H54 (cell line): ENCODE measurements at regions not wholly inside any gene's neighbourhood (a gene's known extent, or its start where the extent isn't known, plus 50 kb on each side); places are given as distances from the start of the nearest gene placed in this dataset.

Experiments used
- DNase-seq: peaks from one replicate; pipeline ENCODE4 v3.0.0; 2011; ENCODE audit warnings: low spot score, mixed read lengths; ENCODE audit not compliant: insufficient read length
- FAIRE-seq: peaks from 3 replicates; lab custom pipeline; 2011; peaks lifted over from hg19 to GRCh38; lab: Jason Lieb, UNC
- POLR2A ChIP-seq: IDR thresholded peaks from 2 replicates; pipeline ENCODE4 v1.6.1; 2011; ENCODE audit warnings: low read depth, mild to moderate bottlenecking, low read length

DNA sequence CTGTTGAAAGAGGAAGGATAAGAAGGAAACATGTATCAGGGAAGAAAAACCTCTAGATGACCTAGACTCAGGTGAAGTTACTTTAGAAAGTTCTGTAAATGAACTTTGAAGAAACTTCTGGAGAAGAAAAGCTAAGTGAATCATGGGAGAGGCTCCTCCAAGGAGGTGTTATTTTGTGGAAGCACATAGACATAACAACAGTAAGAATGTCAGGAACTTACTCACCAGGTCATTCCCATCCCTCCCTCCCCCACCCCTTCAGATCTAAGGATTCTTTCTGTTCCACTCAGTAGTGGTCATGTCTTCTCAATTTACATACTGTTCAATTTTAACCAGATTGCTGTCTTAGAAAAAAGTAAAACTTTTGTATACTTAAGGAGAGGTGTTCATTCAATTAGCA, 310.5 kb upstream of the DDX53 start:
- no peak for DNase-seq
- TF ChIP-seq POLR2A, result no peak
- no peak for FAIRE-seq

DNA sequence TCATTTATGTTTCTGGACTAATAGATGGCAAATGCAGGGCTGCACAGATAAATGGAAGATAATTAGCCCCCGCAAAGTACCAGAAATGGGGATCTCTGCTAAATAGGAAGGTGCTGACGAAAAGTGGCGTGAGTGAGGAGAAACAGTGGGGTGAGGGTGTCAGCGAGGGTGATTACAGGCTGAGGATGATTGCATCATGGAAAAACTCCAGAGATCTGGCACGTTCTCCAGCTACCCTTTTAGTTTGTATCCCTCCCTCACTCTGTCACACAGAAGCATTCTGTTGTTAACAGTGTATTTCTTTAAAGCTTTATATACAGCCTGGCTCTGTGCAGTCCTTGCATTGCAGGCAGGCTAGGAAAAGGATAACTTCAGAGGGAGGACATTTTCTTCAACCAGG, 309.6 kb upstream of the DDX53 start:
- FAIRE-seq (no peak), DNase-seq (no peak)
- no peak for TF ChIP-seq POLR2A

DNA sequence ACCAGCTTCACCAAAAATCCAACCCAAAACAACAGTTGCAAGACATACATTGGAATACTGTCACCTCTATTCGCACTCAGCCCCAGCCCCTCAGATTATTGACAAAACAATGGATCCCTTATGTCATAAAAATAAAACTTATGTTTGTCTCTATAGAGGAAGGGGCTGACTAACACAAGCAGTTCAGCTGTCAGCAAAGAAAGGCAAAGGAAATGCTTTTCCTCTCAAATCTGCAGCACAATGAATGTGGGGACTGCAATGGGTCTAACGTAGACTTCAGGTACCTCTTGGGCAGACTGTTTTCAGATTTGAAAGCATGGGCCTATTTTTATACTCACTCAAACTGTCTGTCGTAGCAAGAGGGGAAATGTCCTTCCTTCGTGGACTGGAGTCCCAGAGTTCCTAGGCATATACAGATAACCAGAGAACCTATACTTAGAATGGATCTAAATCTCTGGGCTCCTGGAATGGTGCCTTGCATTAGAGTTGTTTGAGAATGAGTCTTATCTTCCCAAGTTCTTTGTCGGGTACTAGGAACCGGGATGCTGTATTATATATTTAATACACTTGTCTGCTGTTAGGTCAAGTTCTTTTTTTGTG, 307.7 kb upstream of the DDX53 start:
- FAIRE-seq (no peak), DNase-seq (no peak)
- no peak for TF ChIP-seq POLR2A

DNA sequence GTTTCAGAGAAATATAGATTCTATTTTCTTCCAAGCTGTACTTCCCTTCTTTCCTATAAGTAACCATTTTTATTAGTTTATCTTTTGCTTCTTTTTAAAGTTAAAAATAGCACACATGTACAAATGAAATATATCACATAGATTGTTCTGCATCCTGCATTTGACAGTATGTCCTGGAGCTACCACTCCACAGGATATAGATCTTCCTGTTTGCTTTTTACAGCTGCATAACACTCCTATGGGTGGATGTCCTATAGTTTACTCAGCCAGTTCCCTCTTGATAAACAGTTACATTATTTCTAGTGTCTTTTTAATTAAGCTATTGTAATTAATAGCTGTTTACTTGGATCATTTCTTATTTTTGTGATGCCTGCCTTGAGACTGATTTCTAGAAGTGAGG, 301.6 kb upstream of the DDX53 start:
- no peak for TF ChIP-seq POLR2A
- DNase-seq (no peak), FAIRE-seq (no peak)

DNA sequence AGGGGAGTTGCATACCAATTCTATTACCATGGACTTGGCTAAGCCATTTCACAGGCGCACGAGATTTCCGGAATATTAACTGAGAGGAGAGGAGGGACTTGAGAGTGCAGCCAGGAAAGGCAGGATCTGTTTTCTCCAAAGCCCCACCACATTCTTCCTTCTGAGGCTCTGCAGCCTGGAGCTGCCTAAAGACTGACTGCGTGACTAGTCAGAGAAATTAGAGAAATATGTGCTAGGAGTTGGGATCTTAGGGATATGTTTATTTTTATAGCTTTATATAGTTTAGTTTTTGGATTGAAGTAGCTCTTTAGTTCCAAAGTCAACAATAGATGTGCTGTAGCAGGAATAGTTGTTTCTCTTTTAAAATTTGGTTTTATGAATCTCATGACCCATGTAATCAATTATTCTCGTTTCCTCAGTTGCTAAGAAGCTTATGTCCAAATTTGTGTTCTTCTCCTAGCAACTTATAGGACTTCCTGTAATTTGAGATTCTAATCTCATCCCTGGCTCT, 300.1 kb upstream of the DDX53 start:
- TF ChIP-seq POLR2A, result no peak
- DNase-seq (no peak), FAIRE-seq (no peak)

DNA sequence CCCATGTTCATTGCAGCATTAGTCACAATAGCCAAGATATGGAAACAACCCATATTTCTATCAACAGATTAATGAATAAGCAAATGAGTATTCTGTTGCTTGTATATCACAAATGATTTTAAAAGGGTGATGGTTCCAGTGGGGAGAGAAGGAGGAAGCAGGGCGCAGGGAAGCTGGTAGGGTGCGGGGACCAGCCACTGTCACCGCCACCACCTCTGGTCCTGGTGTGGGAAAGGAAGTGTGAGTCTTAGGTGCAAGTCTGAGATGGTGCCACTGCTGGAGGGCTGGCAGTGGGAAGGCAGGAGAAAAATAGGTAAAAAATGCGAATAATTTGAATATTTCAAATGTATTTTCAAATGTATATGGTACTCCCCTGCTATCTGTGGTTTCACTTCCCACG, 286.8 kb upstream of the DDX53 start:
- FAIRE-seq, result no peak
- no peak for TF ChIP-seq POLR2A
- DNase-seq, result no peak

DNA sequence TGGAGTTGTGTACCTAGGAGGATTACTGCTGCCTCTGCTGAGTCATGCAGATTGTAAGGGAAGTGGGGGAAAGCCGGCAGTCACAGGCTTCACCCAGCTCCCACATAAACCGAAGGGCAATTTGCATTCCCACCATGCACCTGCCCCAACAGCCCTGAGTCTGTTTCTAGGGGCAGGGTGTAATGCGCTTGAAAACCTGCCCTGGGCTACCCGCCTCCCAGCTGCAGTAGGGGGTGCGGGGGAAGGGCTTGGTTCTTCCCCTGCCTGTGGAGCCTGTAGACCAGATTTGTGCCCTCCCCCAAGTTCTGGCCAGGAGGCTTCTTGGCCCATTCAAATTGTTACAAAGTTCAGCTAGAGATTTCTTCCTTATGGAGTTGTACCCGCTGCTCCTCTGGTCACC, 269.2 kb upstream of the DDX53 start:
- DNase-seq (no peak), FAIRE-seq (no peak)
- TF ChIP-seq POLR2A, result no peak

DNA sequence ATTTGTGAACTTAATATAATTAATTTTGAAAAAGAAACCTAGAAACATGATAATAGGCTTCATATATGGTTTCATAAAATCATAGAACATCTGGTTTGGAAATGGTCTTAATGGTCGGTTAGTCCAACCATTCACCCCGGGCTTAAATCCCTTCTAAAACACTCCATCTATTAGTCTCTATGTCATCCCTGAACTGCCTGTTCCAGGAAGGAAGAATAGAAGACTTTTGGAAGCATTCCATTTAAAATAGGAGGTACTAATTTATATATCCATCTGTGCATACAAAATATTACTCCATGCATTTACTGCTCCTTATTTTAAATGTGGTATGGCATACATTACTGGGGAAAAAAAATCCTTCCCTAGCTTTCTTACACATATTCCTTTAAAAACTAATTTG, 262.2 kb upstream of the DDX53 start:
- FAIRE-seq (no peak), DNase-seq (no peak)
- TF ChIP-seq POLR2A, result no peak

DNA sequence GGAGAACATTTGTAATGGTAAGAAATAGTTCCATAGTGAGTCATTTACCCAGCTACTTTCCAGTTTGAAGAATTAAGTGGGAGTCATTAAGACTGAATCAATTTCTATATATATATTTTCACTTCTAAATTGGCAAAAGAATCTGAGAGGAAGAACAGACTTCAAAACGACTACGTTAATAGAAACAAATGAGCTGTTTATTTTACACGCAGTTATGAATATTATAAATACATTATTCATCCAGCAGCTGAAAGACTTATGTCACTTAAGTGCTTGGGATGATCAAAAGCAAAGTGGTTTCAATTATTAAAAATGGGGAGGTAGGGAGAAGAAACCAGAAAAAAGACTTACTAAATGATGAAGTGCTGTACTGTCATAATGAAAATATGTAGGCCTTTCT, 260.5 kb upstream of the DDX53 start:
- FAIRE-seq (no peak), DNase-seq (no peak)
- TF ChIP-seq POLR2A, result no peak

DNA sequence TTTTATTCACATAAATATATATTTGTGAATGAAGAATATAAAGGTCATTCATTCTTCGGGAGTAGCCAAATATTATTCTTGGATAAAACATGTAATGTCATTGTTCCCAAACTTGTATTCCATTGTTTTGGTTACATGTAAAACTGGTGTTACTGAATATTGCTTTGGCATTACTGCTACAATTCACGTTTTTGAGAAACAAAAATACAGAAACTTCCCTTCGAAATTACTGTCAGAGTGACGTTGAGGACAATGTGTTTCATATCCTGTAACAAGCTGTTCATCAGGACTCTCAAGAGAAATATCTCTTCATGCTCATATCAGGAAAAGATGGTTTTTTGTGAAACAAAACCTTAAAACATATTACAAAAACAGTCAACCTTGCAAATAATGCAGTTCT, 258.9 kb upstream of the DDX53 start:
- FAIRE-seq (no peak), DNase-seq (no peak)
- no peak for TF ChIP-seq POLR2A

DNA sequence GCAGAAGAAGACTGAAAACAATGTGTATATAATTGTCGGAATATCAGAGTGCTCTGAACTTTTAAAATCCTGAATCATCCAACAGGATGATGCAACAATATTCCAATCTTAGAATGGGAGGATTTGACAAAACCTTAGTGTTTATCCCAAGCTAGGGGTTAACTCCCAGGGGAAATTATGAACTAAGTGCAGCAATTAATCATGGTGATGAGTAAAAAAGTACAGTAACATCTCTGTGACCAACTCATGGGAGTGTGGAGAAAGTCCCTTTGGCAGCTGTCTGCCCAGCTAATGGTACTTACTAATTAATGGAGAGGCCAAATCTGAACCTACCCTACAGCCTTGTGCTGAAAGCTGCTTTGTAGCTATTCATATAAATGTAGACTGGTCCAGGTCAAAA, 257.6 kb upstream of the DDX53 start:
- no peak for FAIRE-seq
- no peak for DNase-seq

DNA sequence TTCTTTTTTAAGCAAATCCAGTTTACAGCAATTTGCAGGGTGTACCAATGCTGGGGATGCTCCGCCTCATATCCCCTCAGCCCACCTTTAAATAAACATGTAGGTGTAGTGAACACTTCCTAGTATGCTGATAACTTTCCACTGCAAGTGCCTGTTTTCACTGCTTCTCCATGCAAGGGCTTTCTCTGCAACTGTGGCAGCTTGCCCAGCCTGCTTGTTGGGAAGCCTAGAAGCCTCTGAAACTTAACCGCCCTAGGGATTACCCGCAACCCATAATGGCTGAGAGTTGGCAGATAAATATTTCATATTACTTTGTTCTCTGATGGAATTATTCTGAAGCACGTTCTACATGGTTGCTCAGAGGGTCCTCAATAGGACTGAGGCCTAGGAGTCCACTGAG, 253.7 kb upstream of the DDX53 start:
- no peak for DNase-seq
- FAIRE-seq, result no peak
- TF ChIP-seq POLR2A, result no peak

More for the DNA sequence above, 257.6 kb upstream of the DDX53 start:
- no peak for TF ChIP-seq POLR2A

DNA sequence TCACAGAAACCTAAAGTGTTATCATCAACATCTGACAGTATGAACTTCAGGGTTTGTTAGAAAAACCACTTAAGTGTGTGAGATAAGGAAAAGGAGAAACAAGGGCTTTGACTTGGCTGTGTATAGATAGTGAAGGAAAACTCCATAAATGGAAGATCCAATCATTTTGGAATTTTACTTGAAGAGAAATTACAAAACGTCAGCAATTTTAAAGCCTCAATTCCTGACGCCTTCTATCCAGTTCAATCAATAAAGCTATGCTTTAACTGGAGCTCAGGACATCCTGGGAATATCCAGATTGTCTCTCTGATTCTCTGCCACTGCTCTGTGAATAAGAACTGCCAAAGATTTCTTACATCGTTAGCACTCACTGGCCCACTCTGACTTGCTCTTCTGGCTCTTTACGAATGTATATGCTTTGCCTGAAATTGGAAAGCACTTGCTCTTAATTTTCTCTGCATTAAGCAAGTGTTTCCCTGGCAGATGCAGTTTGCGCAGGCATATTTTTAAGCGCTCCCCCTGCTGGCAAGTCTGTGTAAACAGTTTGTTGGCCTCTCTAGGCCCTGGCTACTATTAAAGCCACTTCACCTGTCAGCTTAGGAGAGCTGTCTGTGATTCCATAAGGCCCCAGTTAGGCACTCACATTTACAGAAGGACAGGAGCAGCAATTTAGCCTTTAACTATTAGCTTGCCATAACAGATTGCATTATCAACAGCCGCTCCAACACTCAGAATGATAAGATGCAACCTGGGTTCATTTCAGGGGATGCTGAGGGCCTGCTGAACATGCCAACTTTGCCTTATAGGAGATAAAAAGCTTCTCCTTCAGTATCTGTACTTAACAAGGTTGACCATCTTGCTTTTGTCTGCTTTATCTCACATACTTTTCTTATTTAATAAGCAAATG, 251.4 kb upstream of the DDX53 start:
- FAIRE-seq (no peak), DNase-seq (no peak)
- no peak for TF ChIP-seq POLR2A

DNA sequence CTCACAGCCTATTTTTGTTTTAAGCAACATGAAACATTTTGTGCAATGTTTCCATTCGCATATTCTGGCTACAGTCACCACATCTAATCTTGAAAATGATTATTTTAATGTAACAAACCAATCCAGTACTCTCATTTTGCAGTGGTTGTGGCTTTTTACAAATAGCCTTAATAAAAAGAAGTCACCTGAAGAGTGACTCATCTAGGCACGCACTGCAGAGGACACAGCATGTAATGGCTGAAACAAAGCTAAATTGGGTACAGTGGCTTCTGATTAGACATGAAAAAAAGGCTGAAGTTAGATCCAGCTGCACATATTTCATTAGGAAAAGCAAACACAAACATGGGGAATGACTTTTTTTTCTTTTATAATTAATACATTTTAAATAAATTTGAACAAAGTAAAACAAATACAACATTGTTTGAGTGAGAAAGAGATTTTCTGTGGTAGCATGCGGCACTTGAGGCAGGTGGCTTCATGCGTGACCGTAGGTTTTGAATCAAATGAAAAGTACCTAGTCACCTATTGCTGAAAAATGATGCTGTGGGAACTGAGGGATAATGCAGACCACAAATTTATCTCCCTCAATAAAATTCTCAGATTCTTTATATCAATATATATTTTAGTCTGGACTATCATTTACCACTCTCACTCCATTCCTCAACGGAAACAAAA, 240.8 kb upstream of the DDX53 start:
- FAIRE-seq (no peak), DNase-seq (no peak)
- no peak for TF ChIP-seq POLR2A
